ENCODE measurements at regions not wholly inside any gene's neighbourhood (a gene's known extent, or its start where the extent isn't known, plus 50 kb on each side); places are given as distances from the start of the nearest gene placed in this dataset.

DNA sequence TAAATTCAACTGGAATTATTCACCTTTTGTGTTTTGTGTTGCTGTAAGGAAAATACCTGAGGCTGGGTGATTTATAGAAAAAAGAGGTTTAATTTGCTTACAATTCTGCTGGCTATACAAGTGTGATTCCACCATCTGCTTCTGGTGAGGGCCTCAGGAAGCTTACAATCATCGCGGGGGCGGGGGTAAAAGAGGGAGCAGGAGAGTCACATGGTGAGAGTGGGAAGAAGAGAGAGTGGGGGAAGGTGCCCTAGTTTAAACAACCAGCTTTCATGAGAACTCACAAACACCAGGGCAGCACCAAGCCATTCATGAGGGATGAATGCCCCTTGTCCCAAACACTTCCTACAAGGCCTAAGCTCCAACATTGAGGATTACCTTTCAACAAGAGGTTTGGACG lies 760.7 kb upstream of the PCDH9 start:
- Mint-ChIP-seq H3K4me1 (ENCODE audit: low read depth) (no peaks in the 10 kb centered on the region), H3K27me3 (ENCODE audit: insufficient read depth) (no peaks in the 10 kb centered on the region), H3K36me3 (ENCODE audit: low read depth) (no peaks in the 10 kb centered on the region), H3K4me3 (no peak overlapping the region), H3K9me3 (peaks cover 26% of the 10 kb centered on the region), H3K27ac (no peak overlapping the region)
- no peak for TF ChIP-seq CTCF (IDR thresholded peaks at IDR 0.05)
- DNase-seq, result no peak

- no peak for DNase-seq
- no peak for TF ChIP-seq CTCF (IDR thresholded peaks at IDR 0.05)
- no peak overlapping the region for H3K4me3 Mint-ChIP-seq
- no peak overlapping the region for H3K27ac Mint-ChIP-seq
- H3K27me3 Mint-ChIP-seq (ENCODE audit: insufficient read depth), result no peaks in the 10 kb centered on the region
- H3K36me3 Mint-ChIP-seq (ENCODE audit: low read depth), result no peaks in the 10 kb centered on the region
- H3K4me1 Mint-ChIP-seq (ENCODE audit: low read depth), result no peaks in the 10 kb centered on the region
- peaks cover 26% of the 10 kb centered on the region for H3K9me3 Mint-ChIP-seq
Measured at GRCh38 chr13:67986234-67986633, 756.1 kb upstream of the PCDH9 start.

GRCh38 chr13:67977066-67977465 lies 746.9 kb upstream of the PCDH9 start:
- peaks cover 16% of the 10 kb centered on the region for H3K9me3 Mint-ChIP-seq
- H3K27me3 Mint-ChIP-seq (ENCODE audit: insufficient read depth), result no peaks in the 10 kb centered on the region
- H3K4me1 Mint-ChIP-seq (ENCODE audit: low read depth), result no peaks in the 10 kb centered on the region
- H3K36me3 Mint-ChIP-seq (ENCODE audit: low read depth), result no peaks in the 10 kb centered on the region
- no peak for TF ChIP-seq CTCF (IDR thresholded peaks at IDR 0.05)
- no peak for DNase-seq
- H3K4me3 Mint-ChIP-seq, result no peak overlapping the region
- no peak overlapping the region for H3K27ac Mint-ChIP-seq

DNA sequence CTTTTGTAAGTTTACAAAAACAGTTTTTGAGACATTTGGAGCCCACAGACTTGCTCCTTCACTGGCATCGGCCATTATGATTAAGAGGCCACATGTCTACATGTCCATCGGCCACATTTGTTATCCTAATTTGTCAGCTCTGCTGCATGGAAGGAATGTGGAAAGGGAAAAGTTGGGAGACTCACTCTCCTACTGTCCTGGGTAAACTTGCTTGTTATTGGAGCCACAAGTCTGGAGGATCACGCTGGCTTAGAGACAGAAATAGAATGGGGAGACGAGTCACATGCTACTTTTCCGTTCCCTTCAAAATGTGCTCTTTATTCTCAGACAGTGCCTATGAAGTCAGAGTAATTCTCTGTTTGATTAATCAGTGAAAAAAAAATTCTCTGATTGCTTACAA lies 741.2 kb upstream of the PCDH9 start:
- Mint-ChIP-seq H3K9me3 (peaks cover 18% of the 10 kb centered on the region), H3K27me3 (ENCODE audit: insufficient read depth) (no peaks in the 10 kb centered on the region), H3K36me3 (ENCODE audit: low read depth) (no peaks in the 10 kb centered on the region), H3K4me1 (ENCODE audit: low read depth) (no peaks in the 10 kb centered on the region), H3K27ac (no peak overlapping the region), H3K4me3 (no peak overlapping the region)
- DNase-seq, result no peak
- TF ChIP-seq CTCF (IDR thresholded peaks at IDR 0.05), result no peak

- no peak for DNase-seq
- Mint-ChIP-seq H3K36me3 (ENCODE audit: low read depth) (no peaks in the 10 kb centered on the region), H3K4me3 (no peak overlapping the region), H3K27me3 (ENCODE audit: insufficient read depth) (no peaks in the 10 kb centered on the region), H3K27ac (no peak overlapping the region), H3K9me3 (peaks cover 25% of the 10 kb centered on the region), H3K4me1 (ENCODE audit: low read depth) (no peaks in the 10 kb centered on the region)
- TF ChIP-seq CTCF (IDR thresholded peaks at IDR 0.05), result no peak
Measured at GRCh38 chr13:67967031-67967430, 736.9 kb upstream of the PCDH9 start.

DNA sequence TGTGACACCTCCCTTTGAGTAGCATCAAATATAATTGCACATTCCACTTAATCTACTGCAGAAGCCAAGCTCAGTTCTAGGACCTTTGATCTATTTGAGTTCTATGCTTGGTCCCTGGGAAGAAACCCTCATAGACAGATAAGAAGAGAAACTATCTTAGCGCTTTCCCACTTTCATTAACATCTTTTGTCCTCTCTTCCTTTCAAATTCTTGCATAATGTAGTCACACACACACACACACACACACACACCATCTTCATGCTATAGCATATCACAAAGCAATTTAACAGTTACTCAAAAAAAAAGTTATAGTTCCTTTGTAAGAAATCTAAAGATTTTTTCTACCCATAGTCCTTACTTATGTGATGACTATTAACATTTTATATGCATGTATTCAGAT lies 735.9 kb upstream of the PCDH9 start:
- Mint-ChIP-seq H3K27me3 (ENCODE audit: insufficient read depth) (no peaks in the 10 kb centered on the region), H3K27ac (no peak overlapping the region), H3K36me3 (ENCODE audit: low read depth) (no peaks in the 10 kb centered on the region), H3K4me1 (ENCODE audit: low read depth) (no peaks in the 10 kb centered on the region), H3K4me3 (no peak overlapping the region), H3K9me3 (peaks cover 26% of the 10 kb centered on the region)
- DNase-seq, result no peak
- TF ChIP-seq CTCF (IDR thresholded peaks at IDR 0.05), result no peak
